NCI-H1105 (cell line): ENCODE measurements at regions not wholly inside any gene's neighbourhood (a gene's known extent, or its start where the extent isn't known, plus 50 kb on each side); places are given as distances from the start of the nearest gene placed in this dataset.
A peak's percentile ranks its signal among the peaks of the same experiment; 100 is the strongest.
"Not testable (repeated sequence)": the region's sequence is repeated elsewhere in the genome, so short reads cannot be mapped to it uniquely, and the experiment has no call there.

ENCODE experiments used
- DNase-seq: peaks from one replicate; lab custom pipeline; 2025; lab: John Stamatoyannopoulos, UW

- DNase-seq, result no peak
These were observed 325.9 kb downstream of the SOX9 start for GRCh38 chr17:72446525-72447250.

- no peak for DNase-seq
These were observed 326.4 kb downstream of the SOX9 start for GRCh38 chr17:72447251-72447640.

GRCh38 chr17:72448019-72448418 lies 327.2 kb downstream of the SOX9 start:
- no peak for DNase-seq

- DNase-seq, result no peak
These were observed 331.7 kb downstream of the SOX9 start for GRCh38 chr17:72452286-72453173.

- no peak for DNase-seq
These were observed 333.5 kb downstream of the SOX9 start for GRCh38 chr17:72454342-72454741.

- no peak for DNase-seq
These were observed 334.7 kb downstream of the SOX9 start for GRCh38 chr17:72455562-72455961.

GRCh38 chr17:72456075-72456474 lies 335.3 kb downstream of the SOX9 start:
- DNase-seq, result no peak

GRCh38 chr17:72457712-72458111 lies 336.9 kb downstream of the SOX9 start:
- no peak for DNase-seq

- DNase-seq, result no peak
These were observed 337.5 kb downstream of the SOX9 start for GRCh38 chr17:72458301-72458700.

- no peak for DNase-seq
These were observed 339.9 kb downstream of the SOX9 start for GRCh38 chr17:72460711-72461110.

- no peak for DNase-seq
These were observed 340.9 kb downstream of the SOX9 start for GRCh38 chr17:72461757-72462156.

GRCh38 chr17:72462407-72462806 lies 341.6 kb downstream of the SOX9 start:
- no peak for DNase-seq

- no peak for DNase-seq
These were observed 342.0 kb downstream of the SOX9 start for GRCh38 chr17:72462814-72463213.

GRCh38 chr17:72463287-72464102 lies 342.7 kb downstream of the SOX9 start:
- DNase-seq, result no peak

- not testable (repeated sequence) for DNase-seq
These were observed 343.4 kb downstream of the SOX9 start for GRCh38 chr17:72464221-72464620.

- peak; percentile 60 for DNase-seq
These were observed 344.6 kb downstream of the SOX9 start for GRCh38 chr17:72465191-72466024.

- no peak for DNase-seq
These were observed 345.4 kb downstream of the SOX9 start for GRCh38 chr17:72466199-72466598.

- no peak for DNase-seq
These were observed 345.8 kb downstream of the SOX9 start for GRCh38 chr17:72466606-72467005.

GRCh38 chr17:72467841-72468653 lies 347.2 kb downstream of the SOX9 start:
- DNase-seq, result no peak

GRCh38 chr17:72468841-72469240 lies 348.0 kb downstream of the SOX9 start:
- DNase-seq, result no peak
